ENCODE measurements at regions not wholly inside any gene's neighbourhood (a gene's known extent, or its start where the extent isn't known, plus 50 kb on each side); places are given as distances from the start of the nearest gene placed in this dataset.

- DNase-seq, result no peak
- Histone ChIP-seq H3K4me3 (no peak overlapping the region), H3K36me3 (no peaks in the 10 kb centered on the region), H3K27ac (no peak overlapping the region), H3K9me3 (no peaks in the 10 kb centered on the region), H3K27me3 (no peaks in the 10 kb centered on the region), H3K4me1 (peaks cover 0 to 13% of the 10 kb centered on the region in 2 donors)
- intact Hi-C loops (cut with DNase I; ENCODE audit: low total_unique reads), result no loop called here
- TF ChIP-seq CTCF (IDR thresholded peaks at IDR 0.05) (no peak), POLR2A (IDR thresholded peaks at IDR 0.05) (no peak)
Observed at GRCh38 chr20:62535282-62535811, 59.6 kb upstream of the GATA5 start.

- Histone ChIP-seq H3K4me3 (no peak overlapping the region), H3K27me3 (no peaks in the 10 kb centered on the region)
Observed at GRCh38 chr20:62535964-62536363, 60.2 kb upstream of the GATA5 start.

GRCh38 chr20:62536871-62537401, 61.1 kb upstream of the GATA5 start:
- peaks cover 0 to 13% of the 10 kb centered on the region in 2 donors for H3K4me1 ChIP-seq
- H3K9me3 ChIP-seq, result no peaks in the 10 kb centered on the region
- intact Hi-C loops (cut with DNase I; ENCODE audit: low total_unique reads), result no loop called here
- TF ChIP-seq POLR2A (IDR thresholded peaks at IDR 0.05) (no peak), CTCF (IDR thresholded peaks at IDR 0.05) (no peak)
- peak; percentile 33 to 42 for DNase-seq
- no peak overlapping the region for H3K27ac ChIP-seq
- no peaks in the 10 kb centered on the region for H3K36me3 ChIP-seq
- no peak overlapping the region for H3K4me3 ChIP-seq
- no peaks in the 10 kb centered on the region for H3K27me3 ChIP-seq

More at GRCh38 chr20:62535964-62536363, 60.2 kb upstream of the GATA5 start:
- TF ChIP-seq CTCF (IDR thresholded peaks at IDR 0.05) (no peak), POLR2A (IDR thresholded peaks at IDR 0.05) (no peak)
- intact Hi-C loops (cut with DNase I; ENCODE audit: low total_unique reads), result no loop called here
- DNase-seq, result no peak
- Histone ChIP-seq H3K27ac (no peak overlapping the region), H3K9me3 (no peaks in the 10 kb centered on the region), H3K36me3 (no peaks in the 10 kb centered on the region), H3K4me1 (peaks cover 0 to 13% of the 10 kb centered on the region in 2 donors)

DNA sequence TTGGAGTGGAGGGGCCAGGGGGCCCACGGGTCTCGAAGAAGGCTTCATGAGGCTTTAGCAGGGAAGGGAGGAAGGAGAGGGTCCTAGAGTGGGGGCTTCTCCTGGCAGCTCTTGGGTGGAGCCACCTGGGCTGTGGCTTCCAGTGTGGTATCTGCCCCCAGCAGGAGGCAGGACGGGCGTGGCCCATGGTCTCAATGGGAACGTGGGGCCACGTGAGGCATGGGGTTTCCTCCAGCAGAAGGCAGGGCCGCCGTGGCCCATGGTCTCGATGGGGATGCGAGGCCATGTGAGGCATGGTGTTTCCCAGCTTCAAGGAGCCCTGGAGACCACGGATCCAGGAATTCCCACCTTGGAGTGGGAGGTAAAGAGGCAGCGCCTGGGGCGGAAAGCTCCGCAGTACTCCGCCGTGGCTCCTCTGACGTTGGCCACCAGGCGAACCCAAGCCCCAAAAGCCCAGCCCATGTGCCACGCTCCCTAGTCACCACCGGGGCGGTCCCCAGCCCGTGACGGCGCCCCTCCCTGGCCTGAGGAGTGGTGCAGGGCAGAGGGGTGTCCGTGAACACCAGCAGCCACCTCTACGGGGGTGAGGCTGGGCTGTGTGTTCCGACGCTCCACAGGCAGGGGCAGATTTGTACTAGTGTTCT, 62.0 kb upstream of the GATA5 start:
- H3K4me1 ChIP-seq, result peaks cover 0 to 13% of the 10 kb centered on the region in 2 donors
- H3K36me3 ChIP-seq, result no peaks in the 10 kb centered on the region
- no peak overlapping the region for H3K4me3 ChIP-seq
- intact Hi-C loops (cut with DNase I; ENCODE audit: low total_unique reads), result no loop called here
- no peak for DNase-seq
- H3K27ac ChIP-seq, result no peak overlapping the region
- no peaks in the 10 kb centered on the region for H3K9me3 ChIP-seq
- TF ChIP-seq CTCF (IDR thresholded peaks at IDR 0.05) (no peak), POLR2A (IDR thresholded peaks at IDR 0.05) (no peak)
- no peaks in the 10 kb centered on the region for H3K27me3 ChIP-seq

DNA sequence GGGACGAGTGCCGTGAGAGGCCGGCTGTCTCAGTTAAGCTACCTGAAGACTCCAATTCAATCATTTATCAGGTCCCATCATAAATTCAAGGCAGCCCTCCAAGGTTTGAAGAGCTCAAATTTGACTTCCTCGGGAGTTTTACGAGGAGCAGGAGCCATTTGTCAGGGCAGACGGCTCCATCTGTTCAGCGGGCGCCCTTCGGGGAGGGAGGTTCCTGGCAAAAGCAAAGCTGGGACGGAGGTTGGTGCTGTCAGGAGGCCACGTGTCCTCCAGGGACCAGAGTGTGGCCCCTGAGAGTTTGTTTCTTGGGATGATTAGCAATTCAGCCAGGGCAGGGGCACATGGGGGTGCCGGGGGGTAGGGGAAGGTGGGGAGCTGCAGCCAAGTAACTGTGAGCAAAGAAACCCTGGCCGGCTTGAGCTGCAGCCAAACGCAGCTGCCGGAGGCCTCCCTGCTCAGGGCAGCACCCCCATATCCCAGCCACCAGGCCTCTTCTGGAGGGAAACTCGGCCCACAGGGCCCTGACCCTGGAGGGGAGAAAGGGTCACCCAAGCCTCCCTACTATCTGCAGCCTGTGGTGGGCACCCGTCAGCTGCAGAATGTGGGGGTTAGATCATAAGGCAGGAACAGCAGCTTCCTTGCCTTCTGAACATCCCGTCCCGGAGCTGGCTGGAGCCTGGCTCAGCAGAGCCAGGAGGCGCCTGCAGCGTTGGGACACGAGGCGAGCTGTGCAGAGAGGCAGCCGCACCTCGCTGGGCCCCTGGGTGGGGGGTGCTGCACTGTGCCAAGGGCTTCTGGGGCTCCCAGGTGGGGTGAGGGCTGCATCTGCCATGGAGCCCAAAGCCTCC, 63.6 kb upstream of the GATA5 start:
- Histone ChIP-seq H3K27ac (no peak overlapping the region), H3K27me3 (no peaks in the 10 kb centered on the region), H3K4me3 (no peak overlapping the region), H3K4me1 (peaks cover 0 to 13% of the 10 kb centered on the region in 2 donors), H3K36me3 (no peaks in the 10 kb centered on the region), H3K9me3 (no peaks in the 10 kb centered on the region)
- intact Hi-C loops (cut with DNase I; ENCODE audit: low total_unique reads), result no loop called here
- TF ChIP-seq CTCF (IDR thresholded peaks at IDR 0.05), result no peak
- no peak for TF ChIP-seq POLR2A (IDR thresholded peaks at IDR 0.05)
- no peak for DNase-seq

Measured in uterus (tissue), 3 donors.